HCT116 (cell line): ENCODE measurements at regions not wholly inside any gene's neighbourhood (a gene's known extent, or its start where the extent isn't known, plus 50 kb on each side); places are given as distances from the start of the nearest gene placed in this dataset.

ENCODE experiments used
- ATAC-seq: fragments of 200-7000 bp; cut with Tn5 transposase; 2 replicates; pipeline ENCODE4 v1.9.1; 2020; ENCODE audit warnings: mild to moderate bottlenecking, moderate library complexity
- BruUV-seq: library from RNA; stranded (reverse); fragments of 400-500 nt; replicated peaks from 2 replicates; lab custom pipeline; 2021; lab: Mats Ljungman, UMichigan
- CTCF ChIA-PET: fragments of 300-600 bp; sonication (Branson Sonifier 250); formaldehyde crosslinking; loops from one replicate; lab custom pipeline; 2021; ENCODE audit warnings: antibody characterized with exemption; lab: Charles Lee
- POLR2A ChIA-PET: fragments of 300-600, 350-600 bp; sonication (Branson Sonifier 250); formaldehyde crosslinking; loops from one replicate; lab custom pipeline; 2021; ENCODE audit warnings: antibody characterized with exemption; lab: Charles Lee
- RAD21 ChIA-PET, 2 experiments: fragments of 300-600 bp; sonication (Branson Sonifier 250); formaldehyde crosslinking; loops; one replicate each; lab custom pipeline; 2023; ENCODE audit warnings: low total read pairs in 2 of 2; ENCODE audit not compliant: uncharacterized antibody in 2 of 2, unreplicated experiment in 2 of 2, low non-redundant PET in 1 of 2; lab: Charles Lee
- DNase-seq: peaks from one replicate; pipeline ENCODE4 v3.0.0-alpha.2; 2010; ENCODE audit warnings: low read depth, low spot score
- H2AFZ ChIP-seq: fragments of 200-600 bp; shearing (Covaris generic), sonication (generic); 2 replicates; pipeline ENCODE4 v1.6.1; 2017; ENCODE audit warnings: low read depth, mixed run types, mixed read lengths, antibody characterized with exemption, low read length; ENCODE audit not compliant: poor library complexity, severe bottlenecking
- H3K27ac ChIP-seq: 2 replicates; pipeline ENCODE4 v1.5.1; 2012; ENCODE audit warnings: low read depth, low read length
- H3K27me3 ChIP-seq: fragments of 200-600 bp; sonication (generic); 2 replicates; pipeline ENCODE4 v1.6.1; 2016; ENCODE audit warnings: mixed run types, low read length, mixed read lengths; ENCODE audit not compliant: insufficient read depth
- H3K36me3 ChIP-seq, 2 experiments: fragments of 200-500 bp in 1 of 2; fragments of 200-600 bp in 1 of 2; sonication (Bioruptor generic) in 1 of 2; sonication (generic) in 1 of 2; 2 replicates each; pipeline versions ENCODE4 v1.5.1 to v1.6.1; 2014 to 2016; ENCODE audit warnings: low read length in 2 of 2, inconsistent platforms in 1 of 2, mixed read lengths in 1 of 2, mixed run types in 1 of 2; ENCODE audit not compliant: insufficient read depth in 2 of 2, control insufficient read depth in 1 of 2
- H3K4me1 ChIP-seq, 2 experiments: fragments of 200-600 bp in 1 of 2; sonication (generic) in 1 of 2; 2 replicates each; pipeline versions ENCODE4 v1.5.1 to v1.6.1; 2012 to 2017; ENCODE audit warnings: low read length in 2 of 2, inconsistent platforms in 1 of 2, mild to moderate bottlenecking in 1 of 2, mixed read lengths in 1 of 2, mixed run types in 1 of 2, moderate library complexity in 1 of 2; ENCODE audit not compliant: insufficient read depth in 2 of 2, control insufficient read depth in 1 of 2
- H3K4me2 ChIP-seq: fragments of 200-600 bp; sonication (generic); 2 replicates; pipeline ENCODE4 v1.6.1; 2017; ENCODE audit warnings: mixed run types, low read length, mixed read lengths
- H3K4me3 ChIP-seq, 2 experiments: fragments of 200-600 bp in 1 of 2; sonication (generic) in 1 of 2; replicated peaks in 1 of 2; 2 replicates each; pipeline ENCODE4 v1.5.1; 2011 to 2016; ENCODE audit warnings: low read length in 2 of 2, control low read depth in 1 of 2, low read depth in 1 of 2, mild to moderate bottlenecking in 1 of 2, mixed read lengths in 1 of 2, mixed run types in 1 of 2
- H3K79me2 ChIP-seq: fragments of 200-600 bp; sonication (generic); 2 replicates; pipeline ENCODE4 v1.6.1; 2017; ENCODE audit warnings: mild to moderate bottlenecking, mixed run types, low read length, moderate library complexity, mixed read lengths; ENCODE audit not compliant: insufficient read depth
- H3K9ac ChIP-seq: fragments of 200-600 bp; sonication (generic); 2 replicates; pipeline ENCODE4 v1.6.1; 2016; ENCODE audit warnings: low read length, mixed read lengths
- H3K9me2 ChIP-seq: fragments of 200-600 bp; sonication (generic), shearing (Covaris generic); 2 replicates; pipeline ENCODE4 v1.6.1; 2017; ENCODE audit warnings: mixed run types, mild to moderate bottlenecking, moderate library complexity; ENCODE audit not compliant: insufficient read depth
- H3K9me3 ChIP-seq, 2 experiments: fragments of 200-500 bp in 1 of 2; fragments of 200-600 bp in 1 of 2; sonication (Bioruptor generic) in 1 of 2; sonication (generic) in 1 of 2; 2 replicates each; pipeline ENCODE4 v1.6.1; 2014 to 2017; ENCODE audit warnings: low read length in 2 of 2, mixed read lengths in 2 of 2, inconsistent platforms in 1 of 2, low read depth in 1 of 2, mild to moderate bottlenecking in 1 of 2, mixed run types in 1 of 2, moderate library complexity in 1 of 2; ENCODE audit not compliant: control insufficient read depth in 1 of 2, insufficient read depth in 1 of 2
- H4K20me1 ChIP-seq: fragments of 200-600 bp; sonication (generic), shearing (Covaris generic); 2 replicates; pipeline ENCODE4 v1.6.1; 2017; ENCODE audit warnings: mixed run types, mild to moderate bottlenecking, moderate library complexity; ENCODE audit not compliant: insufficient read depth
- EGR1 ChIP-seq: IDR thresholded peaks from 2 replicates; pipeline ENCODE4 v1.6.1; 2012; ENCODE audit warnings: low read depth
- EZH2phosphoT487 ChIP-seq: fragments of 200-600 bp; IDR thresholded peaks from 2 replicates; pipeline ENCODE4 v1.6.1; 2018; ENCODE audit warnings: antibody characterized with exemption, borderline replicate concordance
- SIN3A ChIP-seq: IDR thresholded peaks from 2 replicates; pipeline ENCODE4 v1.6.1; 2012; ENCODE audit warnings: low read depth
- TCF7L2 ChIP-seq: IDR thresholded peaks from 2 replicates; pipeline ENCODE4 v1.7.0; 2011; ENCODE audit warnings: borderline replicate concordance, inconsistent platforms; ENCODE audit not compliant: insufficient read depth, insufficient read length; ENCODE audit errors: extremely low read depth
- YY1 ChIP-seq: IDR thresholded peaks from 2 replicates; pipeline ENCODE4 v1.6.1; 2011; ENCODE audit warnings: low read length, low read depth, moderate library complexity, mild to moderate bottlenecking; ENCODE audit not compliant: insufficient replicate concordance; ENCODE audit errors: extremely low read depth
- intact Hi-C: fragments of 100-400 bp; cut with micrococcal nuclease; formaldehyde crosslinking; loops from 2 replicates; pipeline ENCODE4 v1.10.0; 2022
- TF ChIP-seq, protein P1 (sequence below): IDR thresholded peaks from 2 replicates; pipeline ENCODE4 v1.6.1; 2012; ENCODE audit warnings: low read depth

DNA sequence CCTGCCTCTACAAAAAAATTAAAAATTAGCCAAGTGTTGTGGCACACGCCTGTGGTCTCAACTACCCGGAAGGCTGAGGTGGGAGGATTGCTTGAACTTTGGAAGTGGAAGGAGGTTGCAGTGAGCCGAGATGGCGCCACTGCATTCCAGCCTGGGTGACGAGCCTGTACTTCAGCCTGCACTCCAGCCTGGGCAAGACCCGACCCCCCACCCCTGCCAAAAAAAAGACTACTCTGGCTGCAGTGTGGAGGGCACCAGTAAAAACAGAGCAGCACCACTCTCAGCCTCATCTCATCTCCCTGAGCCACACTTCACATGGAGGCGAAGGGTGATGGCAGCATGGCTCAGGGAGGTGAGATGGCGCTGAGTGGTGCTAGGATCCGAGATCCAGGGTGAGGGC is 50.3 kb upstream of the THY1 start:
- no peak for ATAC-seq
- no peak for DNase-seq
- no TSS peak for BruUV-seq
- no peak overlapping the region for H3K27ac ChIP-seq
- TF ChIP-seq TCF7L2: no peak
- H3K9ac ChIP-seq: no peak overlapping the region
- ChIA-PET CTCF (no interaction called here), RAD21 (no interaction called here), POLR2A (no interaction called here)
- H3K4me3 ChIP-seq: no peak overlapping the region
- no peaks in the 10 kb centered on the region for H3K27me3 ChIP-seq
- no peak overlapping the region for H2AFZ ChIP-seq
- no peaks in the 10 kb centered on the region for H3K79me2 ChIP-seq
- no peaks in the 10 kb centered on the region for H3K9me3 ChIP-seq
- H4K20me1 ChIP-seq: no peaks in the 10 kb centered on the region
- peaks cover 0 to 21% of the 10 kb centered on the region in 2 experiments; a peak in 1 of 4 replicates for H3K4me1 ChIP-seq
- no peak overlapping the region for H3K4me2 ChIP-seq
- H3K9me2 ChIP-seq: no peaks in the 10 kb centered on the region
- intact Hi-C loops: loop anchor here (5.0 kb wide), 3 partner anchors 266 to 371 kb away; partner anchors contain the start of genes ABCG4, CBL and DPAGT1
- no peaks in the 10 kb centered on the region for H3K36me3 ChIP-seq

DNA sequence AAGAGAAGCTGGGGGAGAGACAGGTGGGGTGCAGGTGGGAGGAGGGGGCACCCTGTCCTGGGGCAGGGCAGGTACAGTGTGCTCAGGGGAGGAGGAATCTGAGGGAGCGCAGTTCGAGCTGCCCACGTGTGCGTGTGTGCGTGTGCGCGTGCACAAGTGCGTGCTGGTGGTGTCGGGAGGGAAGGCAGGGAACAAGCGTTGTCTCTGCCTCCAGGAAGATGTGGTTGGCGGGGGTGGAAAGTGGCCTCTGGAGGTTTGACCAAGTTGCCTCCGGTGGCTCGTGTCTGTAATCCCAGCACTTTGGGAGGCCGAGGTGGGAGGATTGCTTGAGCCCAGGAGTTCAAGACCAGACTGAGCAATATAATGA is 49.9 kb upstream of the THY1 start:
- H3K4me2 ChIP-seq: no peak overlapping the region
- POLR2A ChIA-PET: no interaction called here
- CTCF ChIA-PET: no interaction called here

More for the DNA sequence above, 49.9 kb upstream of the THY1 start:
- no peak for DNase-seq
- Histone ChIP-seq H4K20me1 (no peaks in the 10 kb centered on the region), H3K27ac (no peak overlapping the region), H3K4me1 (peaks cover 0 to 21% of the 10 kb centered on the region in 2 experiments; a peak in 1 of 4 replicates), H3K36me3 (no peaks in the 10 kb centered on the region), H3K9ac (no peak overlapping the region), H3K27me3 (no peaks in the 10 kb centered on the region), H3K9me2 (no peaks in the 10 kb centered on the region), H3K4me3 (no peak overlapping the region), H3K9me3 (no peaks in the 10 kb centered on the region), H2AFZ (no peak overlapping the region), H3K79me2 (no peaks in the 10 kb centered on the region)
- no TSS peak for BruUV-seq
- no peak for ATAC-seq
- RAD21 ChIA-PET: no interaction called here
- intact Hi-C loops: loop anchor here (5.0 kb wide), 3 partner anchors 266 to 371 kb away; partner anchors contain the start of genes ABCG4, CBL and DPAGT1
- TF ChIP-seq EZH2phosphoT487 (no peak), YY1 (no peak), EGR1 (no peak), SIN3A (no peak)
- TF ChIP-seq, protein P1, sequence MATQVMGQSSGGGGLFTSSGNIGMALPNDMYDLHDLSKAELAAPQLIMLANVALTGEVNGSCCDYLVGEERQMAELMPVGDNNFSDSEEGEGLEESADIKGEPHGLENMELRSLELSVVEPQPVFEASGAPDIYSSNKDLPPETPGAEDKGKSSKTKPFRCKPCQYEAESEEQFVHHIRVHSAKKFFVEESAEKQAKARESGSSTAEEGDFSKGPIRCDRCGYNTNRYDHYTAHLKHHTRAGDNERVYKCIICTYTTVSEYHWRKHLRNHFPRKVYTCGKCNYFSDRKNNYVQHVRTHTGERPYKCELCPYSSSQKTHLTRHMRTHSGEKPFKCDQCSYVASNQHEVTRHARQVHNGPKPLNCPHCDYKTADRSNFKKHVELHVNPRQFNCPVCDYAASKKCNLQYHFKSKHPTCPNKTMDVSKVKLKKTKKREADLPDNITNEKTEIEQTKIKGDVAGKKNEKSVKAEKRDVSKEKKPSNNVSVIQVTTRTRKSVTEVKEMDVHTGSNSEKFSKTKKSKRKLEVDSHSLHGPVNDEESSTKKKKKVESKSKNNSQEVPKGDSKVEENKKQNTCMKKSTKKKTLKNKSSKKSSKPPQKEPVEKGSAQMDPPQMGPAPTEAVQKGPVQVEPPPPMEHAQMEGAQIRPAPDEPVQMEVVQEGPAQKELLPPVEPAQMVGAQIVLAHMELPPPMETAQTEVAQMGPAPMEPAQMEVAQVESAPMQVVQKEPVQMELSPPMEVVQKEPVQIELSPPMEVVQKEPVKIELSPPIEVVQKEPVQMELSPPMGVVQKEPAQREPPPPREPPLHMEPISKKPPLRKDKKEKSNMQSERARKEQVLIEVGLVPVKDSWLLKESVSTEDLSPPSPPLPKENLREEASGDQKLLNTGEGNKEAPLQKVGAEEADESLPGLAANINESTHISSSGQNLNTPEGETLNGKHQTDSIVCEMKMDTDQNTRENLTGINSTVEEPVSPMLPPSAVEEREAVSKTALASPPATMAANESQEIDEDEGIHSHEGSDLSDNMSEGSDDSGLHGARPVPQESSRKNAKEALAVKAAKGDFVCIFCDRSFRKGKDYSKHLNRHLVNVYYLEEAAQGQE: no peak
